ENCODE measurements at regions not wholly inside any gene's neighbourhood (a gene's known extent, or its start where the extent isn't known, plus 50 kb on each side); places are given as distances from the start of the nearest gene placed in this dataset.

DNA sequence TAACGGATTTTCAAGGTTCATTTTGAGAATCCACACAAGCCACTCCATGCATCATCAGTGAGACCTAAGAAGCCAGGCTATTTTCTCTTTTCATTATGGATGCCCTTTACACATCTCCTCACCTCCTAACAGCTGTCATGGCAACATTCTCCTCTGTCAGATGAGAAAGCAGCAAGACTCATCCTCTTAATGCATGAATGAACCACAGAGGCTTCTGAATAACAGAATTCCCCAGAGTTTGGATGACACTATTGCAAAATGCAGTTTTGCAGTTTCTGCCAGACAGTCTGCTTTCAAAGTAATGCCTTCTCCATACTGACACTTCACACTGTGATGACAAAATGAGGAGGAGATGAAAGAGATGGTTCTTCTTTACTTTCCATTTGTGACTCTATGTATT lies 286.7 kb upstream of the GRIP1 start:
- TF ChIP-seq POLR2A (IDR thresholded peaks at IDR 0.05) (no peak), CTCF (IDR thresholded peaks at IDR 0.05) (no peak)

Measured in testis (tissue), 2 donors.